Neural progenitor cell (in vitro differentiated cells): ENCODE measurements at regions not wholly inside any gene's neighbourhood (a gene's known extent, or its start where the extent isn't known, plus 50 kb on each side); places are given as distances from the start of the nearest gene placed in this dataset.

Source experiments
- DNase-seq: peaks from one replicate; pipeline ENCODE4 v3.0.0-alpha.2; 2016; ENCODE audit warnings: low spot score
- H2AFZ ChIP-seq: fragments of 200-600 bp; sonication (generic); replicated peaks from 2 replicates; pipeline ENCODE4 v1.6.1; 2016; ENCODE audit warnings: antibody characterized with exemption
- H3F3A ChIP-seq: fragments of 200-600 bp; sonication (generic); 2 replicates; pipeline ENCODE4 v1.6.1; 2016; ENCODE audit warnings: antibody characterized with exemption, low read depth
- H3K27ac ChIP-seq: fragments of 200-600 bp; sonication (generic); 2 replicates; pipeline ENCODE4 v1.5.1; 2016; ENCODE audit warnings: mild to moderate bottlenecking
- H3K27me3 ChIP-seq: fragments of 200-600 bp; sonication (generic); 2 replicates; pipeline ENCODE4 v1.6.1; 2016; ENCODE audit warnings: mild to moderate bottlenecking, moderate library complexity
- H3K36me3 ChIP-seq: fragments of 200-600 bp; sonication (generic); 2 replicates; pipeline ENCODE4 v1.5.1; 2016
- H3K4me1 ChIP-seq: fragments of 200-600 bp; sonication (generic); 2 replicates; pipeline ENCODE4 v1.6.1; 2016; ENCODE audit warnings: mixed run types
- H3K4me2 ChIP-seq: fragments of 200-600 bp; sonication (generic); 2 replicates; pipeline ENCODE4 v1.6.1; 2016
- H3K4me3 ChIP-seq: fragments of 200-600 bp; sonication (generic); 2 replicates; pipeline ENCODE4 v1.5.1; 2016
- H3K79me2 ChIP-seq: fragments of 200-600 bp; sonication (generic); 2 replicates; pipeline ENCODE4 v1.6.1; 2016; ENCODE audit warnings: low read depth
- H3K9ac ChIP-seq: fragments of 200-600 bp; sonication (generic); 2 replicates; pipeline ENCODE4 v1.6.1; 2016
- H3K9me3 ChIP-seq: fragments of 200-600 bp; sonication (generic); 2 replicates; pipeline ENCODE4 v1.5.1; 2016; ENCODE audit warnings: low read depth
- H4K20me1 ChIP-seq: fragments of 200-600 bp; sonication (generic); 2 replicates; pipeline ENCODE4 v1.6.1; 2016; ENCODE audit warnings: low read depth
- H3K27ac Mint-ChIP-seq: 3 replicates; pipeline ENCODE4 v1.8.0; 2021; ENCODE audit warnings: mixed read lengths
- H3K27me3 Mint-ChIP-seq: 2 replicates; pipeline ENCODE4 v1.8.0; 2022; ENCODE audit warnings: low read depth, mild to moderate bottlenecking, inconsistent platforms, moderate library complexity, mixed read lengths; ENCODE audit not compliant: insufficient read depth
- H3K36me3 Mint-ChIP-seq: 3 replicates; pipeline ENCODE4 v1.8.0; 2021; ENCODE audit warnings: mixed read lengths
- H3K4me1 Mint-ChIP-seq: 3 replicates; pipeline ENCODE4 v1.8.0; 2021; ENCODE audit warnings: mixed read lengths
- H3K4me3 Mint-ChIP-seq: 3 replicates; pipeline ENCODE4 v1.8.0; 2021; ENCODE audit warnings: mild to moderate bottlenecking, moderate library complexity, mixed read lengths
- H3K9me3 Mint-ChIP-seq: 3 replicates; pipeline ENCODE4 v1.8.0; 2020; ENCODE audit warnings: mixed read lengths
- CTCF ChIP-seq: fragments of 200-600 bp; sonication (generic); IDR thresholded peaks from 2 replicates; pipeline ENCODE4 v1.5.1; 2017; ENCODE audit warnings: antibody characterized with exemption, mild to moderate bottlenecking
- EZH2 ChIP-seq: fragments of 200-600 bp; sonication (generic); IDR thresholded peaks from 2 replicates; pipeline ENCODE4 v1.6.1; 2017; ENCODE audit warnings: antibody characterized with exemption, mild to moderate bottlenecking, moderate library complexity
- EZH2phosphoT487 ChIP-seq: fragments of 200-600 bp; sonication (generic); IDR thresholded peaks from 2 replicates; pipeline ENCODE4 v1.6.1; 2017; ENCODE audit warnings: antibody characterized with exemption

- Mint-ChIP-seq H3K9me3 (peaks cover 15% of the 10 kb centered on the region), H3K4me1 (no peaks in the 10 kb centered on the region), H3K4me3 (no peak overlapping the region), H3K27ac (no peak overlapping the region), H3K27me3 (no peaks in the 10 kb centered on the region), H3K36me3 (no peaks in the 10 kb centered on the region)
- Histone ChIP-seq H3K9ac (no peak overlapping the region), H3K4me1 (no peaks in the 10 kb centered on the region), H3K36me3 (no peaks in the 10 kb centered on the region), H2AFZ (no peak overlapping the region), H3K9me3 (no peaks in the 10 kb centered on the region), H3K27me3 (no peaks in the 10 kb centered on the region), H3F3A (no peaks in the 10 kb centered on the region), H3K27ac (no peak overlapping the region), H3K79me2 (no peaks in the 10 kb centered on the region), H3K4me3 (no peak overlapping the region), H3K4me2 (no peak overlapping the region), H4K20me1 (no peaks in the 10 kb centered on the region)
- TF ChIP-seq CTCF (no peak), EZH2phosphoT487 (no peak)
- no peak for DNase-seq
Observed at GRCh38 chr4:130659320-130659719, 1563.4 kb downstream of the C4orf33 start.

GRCh38 chr4:130668859-130669258, 1572.9 kb downstream of the C4orf33 start:
- H3F3A ChIP-seq = no peaks in the 10 kb centered on the region
- H4K20me1 ChIP-seq = no peaks in the 10 kb centered on the region
- no peaks in the 10 kb centered on the region for H3K79me2 ChIP-seq
- no peak overlapping the region for H2AFZ ChIP-seq
- H3K9me3 ChIP-seq = no peaks in the 10 kb centered on the region
- H3K4me3 ChIP-seq = no peak overlapping the region
- no peak overlapping the region for H3K9ac ChIP-seq
- DNase-seq = no peak
- TF ChIP-seq CTCF (no peak), EZH2 (no peak), EZH2phosphoT487 (no peak)
- H3K4me3 Mint-ChIP-seq = no peak overlapping the region
- no peak overlapping the region for H3K27ac ChIP-seq
- no peaks in the 10 kb centered on the region for H3K27me3 ChIP-seq
- no peaks in the 10 kb centered on the region for H3K36me3 ChIP-seq
- H3K36me3 Mint-ChIP-seq = no peaks in the 10 kb centered on the region
- H3K4me1 Mint-ChIP-seq = peaks cover 18% of the 10 kb centered on the region
- no peaks in the 10 kb centered on the region for H3K9me3 Mint-ChIP-seq
- no peak overlapping the region for H3K4me2 ChIP-seq
- no peaks in the 10 kb centered on the region for H3K27me3 Mint-ChIP-seq
- H3K4me1 ChIP-seq = peaks cover 31% of the 10 kb centered on the region
- H3K27ac Mint-ChIP-seq = no peak overlapping the region

- Histone ChIP-seq H2AFZ (no peak overlapping the region), H3K9me3 (no peaks in the 10 kb centered on the region), H3F3A (no peaks in the 10 kb centered on the region), H3K27ac (no peak overlapping the region), H3K27me3 (no peaks in the 10 kb centered on the region), H3K4me3 (no peak overlapping the region), H3K9ac (no peak overlapping the region), H3K79me2 (no peaks in the 10 kb centered on the region), H3K4me2 (no peak overlapping the region), H4K20me1 (no peaks in the 10 kb centered on the region), H3K36me3 (no peaks in the 10 kb centered on the region), H3K4me1 (peaks cover 21% of the 10 kb centered on the region)
- no peak for TF ChIP-seq CTCF
- no peak for TF ChIP-seq EZH2
- no peak for TF ChIP-seq EZH2phosphoT487
- H3K4me3 Mint-ChIP-seq = no peak overlapping the region
- no peaks in the 10 kb centered on the region for H3K36me3 Mint-ChIP-seq
- peaks cover 2% of the 10 kb centered on the region for H3K27me3 Mint-ChIP-seq
- H3K9me3 Mint-ChIP-seq = no peaks in the 10 kb centered on the region
- H3K4me1 Mint-ChIP-seq = peaks cover 16% of the 10 kb centered on the region
- no peak for DNase-seq
- H3K27ac Mint-ChIP-seq = no peak overlapping the region
Observed at GRCh38 chr4:130675266-130675665, 1579.3 kb downstream of the C4orf33 start.

GRCh38 chr4:130689181-130689580, 1593.2 kb downstream of the C4orf33 start:
- Histone ChIP-seq H3K9ac (no peak overlapping the region), H3F3A (no peaks in the 10 kb centered on the region), H3K4me2 (no peak overlapping the region), H2AFZ (no peak overlapping the region), H3K27ac (no peak overlapping the region), H3K4me3 (no peak overlapping the region), H4K20me1 (no peaks in the 10 kb centered on the region), H3K36me3 (no peaks in the 10 kb centered on the region), H3K4me1 (no peaks in the 10 kb centered on the region), H3K27me3 (no peaks in the 10 kb centered on the region), H3K79me2 (no peaks in the 10 kb centered on the region), H3K9me3 (no peaks in the 10 kb centered on the region)
- TF ChIP-seq EZH2phosphoT487 (no peak), EZH2 (no peak), CTCF (no peak)
- H3K36me3 Mint-ChIP-seq = no peaks in the 10 kb centered on the region
- DNase-seq = no peak
- H3K9me3 Mint-ChIP-seq = peaks cover 4% of the 10 kb centered on the region
- H3K4me3 Mint-ChIP-seq = no peak overlapping the region
- no peaks in the 10 kb centered on the region for H3K27me3 Mint-ChIP-seq
- H3K4me1 Mint-ChIP-seq = no peaks in the 10 kb centered on the region
- H3K27ac Mint-ChIP-seq = no peak overlapping the region
